ENCODE measurements at regions not wholly inside any gene's neighbourhood (a gene's known extent, or its start where the extent isn't known, plus 50 kb on each side); places are given as distances from the start of the nearest gene placed in this dataset.

DNA sequence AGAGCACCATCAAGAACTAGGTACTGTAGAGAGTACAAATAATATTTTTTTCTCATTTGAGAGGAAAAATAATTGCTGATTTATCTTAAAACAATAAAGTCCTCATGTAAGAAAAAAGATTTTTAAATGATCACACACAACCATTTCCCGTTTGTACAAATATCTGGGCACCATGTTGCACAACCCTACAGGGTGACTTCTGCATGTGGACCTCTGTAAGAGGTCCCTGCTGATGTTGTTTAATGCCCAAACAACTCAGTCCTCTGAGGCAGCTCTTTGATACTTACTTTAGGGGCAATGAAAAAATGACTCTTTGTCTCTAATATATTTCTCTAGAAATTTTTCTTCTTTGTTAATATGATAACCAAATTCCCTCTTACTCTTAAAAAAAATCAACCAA lies 168.1 kb upstream of the SATB1 start:
- TF ChIP-seq, protein P1, sequence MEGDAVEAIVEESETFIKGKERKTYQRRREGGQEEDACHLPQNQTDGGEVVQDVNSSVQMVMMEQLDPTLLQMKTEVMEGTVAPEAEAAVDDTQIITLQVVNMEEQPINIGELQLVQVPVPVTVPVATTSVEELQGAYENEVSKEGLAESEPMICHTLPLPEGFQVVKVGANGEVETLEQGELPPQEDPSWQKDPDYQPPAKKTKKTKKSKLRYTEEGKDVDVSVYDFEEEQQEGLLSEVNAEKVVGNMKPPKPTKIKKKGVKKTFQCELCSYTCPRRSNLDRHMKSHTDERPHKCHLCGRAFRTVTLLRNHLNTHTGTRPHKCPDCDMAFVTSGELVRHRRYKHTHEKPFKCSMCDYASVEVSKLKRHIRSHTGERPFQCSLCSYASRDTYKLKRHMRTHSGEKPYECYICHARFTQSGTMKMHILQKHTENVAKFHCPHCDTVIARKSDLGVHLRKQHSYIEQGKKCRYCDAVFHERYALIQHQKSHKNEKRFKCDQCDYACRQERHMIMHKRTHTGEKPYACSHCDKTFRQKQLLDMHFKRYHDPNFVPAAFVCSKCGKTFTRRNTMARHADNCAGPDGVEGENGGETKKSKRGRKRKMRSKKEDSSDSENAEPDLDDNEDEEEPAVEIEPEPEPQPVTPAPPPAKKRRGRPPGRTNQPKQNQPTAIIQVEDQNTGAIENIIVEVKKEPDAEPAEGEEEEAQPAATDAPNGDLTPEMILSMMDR (IDR thresholded peaks at IDR 0.05; ENCODE audit: extremely low read depth, missing control alignments), result no peak
- no peak for DNase-seq (ENCODE audit: low spot score)

DNA sequence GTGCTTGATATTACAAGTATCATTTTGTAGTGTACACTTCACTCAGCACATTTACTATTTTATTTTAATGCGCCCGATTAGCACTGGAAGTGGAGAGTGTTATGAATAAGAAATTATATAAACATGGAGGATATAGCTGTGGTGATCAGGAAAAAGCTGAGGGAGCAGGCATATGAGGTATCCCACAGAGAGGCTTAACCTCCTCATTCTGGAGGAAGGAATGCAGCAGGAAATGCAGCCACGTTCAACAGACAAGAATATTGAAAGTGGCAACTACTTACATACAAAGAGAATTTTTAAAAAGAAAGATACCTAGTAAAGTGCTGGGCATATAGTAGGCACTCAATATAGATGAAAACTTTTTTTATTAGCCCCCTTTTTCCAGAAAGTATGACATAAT lies 166.0 kb upstream of the SATB1 start:
- TF ChIP-seq, protein P1 (IDR thresholded peaks at IDR 0.05; ENCODE audit: extremely low read depth, missing control alignments), result no peak
- no peak for DNase-seq (ENCODE audit: low spot score)

DNA sequence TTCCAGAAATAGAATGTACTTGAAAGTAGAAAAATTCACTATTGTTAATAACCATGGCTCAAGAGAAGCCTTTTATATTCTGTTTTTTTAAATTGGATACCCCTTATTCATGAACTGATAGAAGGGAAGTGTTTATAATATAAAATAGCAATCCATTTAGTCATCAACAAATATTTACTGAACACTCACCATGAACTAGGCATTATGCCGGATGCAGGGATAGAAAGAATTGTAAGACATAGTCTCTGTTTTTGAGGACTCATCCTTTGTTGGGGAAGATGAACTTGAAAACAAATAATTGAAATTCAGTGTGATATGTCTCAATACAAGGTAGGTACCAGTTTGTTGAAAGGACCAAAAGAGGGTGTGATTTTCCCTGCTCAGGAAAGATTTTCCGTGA lies 160.9 kb upstream of the SATB1 start:
- no peak for DNase-seq (ENCODE audit: low spot score)
- TF ChIP-seq, protein P1 (IDR thresholded peaks at IDR 0.05; ENCODE audit: extremely low read depth, missing control alignments), result no peak

DNA sequence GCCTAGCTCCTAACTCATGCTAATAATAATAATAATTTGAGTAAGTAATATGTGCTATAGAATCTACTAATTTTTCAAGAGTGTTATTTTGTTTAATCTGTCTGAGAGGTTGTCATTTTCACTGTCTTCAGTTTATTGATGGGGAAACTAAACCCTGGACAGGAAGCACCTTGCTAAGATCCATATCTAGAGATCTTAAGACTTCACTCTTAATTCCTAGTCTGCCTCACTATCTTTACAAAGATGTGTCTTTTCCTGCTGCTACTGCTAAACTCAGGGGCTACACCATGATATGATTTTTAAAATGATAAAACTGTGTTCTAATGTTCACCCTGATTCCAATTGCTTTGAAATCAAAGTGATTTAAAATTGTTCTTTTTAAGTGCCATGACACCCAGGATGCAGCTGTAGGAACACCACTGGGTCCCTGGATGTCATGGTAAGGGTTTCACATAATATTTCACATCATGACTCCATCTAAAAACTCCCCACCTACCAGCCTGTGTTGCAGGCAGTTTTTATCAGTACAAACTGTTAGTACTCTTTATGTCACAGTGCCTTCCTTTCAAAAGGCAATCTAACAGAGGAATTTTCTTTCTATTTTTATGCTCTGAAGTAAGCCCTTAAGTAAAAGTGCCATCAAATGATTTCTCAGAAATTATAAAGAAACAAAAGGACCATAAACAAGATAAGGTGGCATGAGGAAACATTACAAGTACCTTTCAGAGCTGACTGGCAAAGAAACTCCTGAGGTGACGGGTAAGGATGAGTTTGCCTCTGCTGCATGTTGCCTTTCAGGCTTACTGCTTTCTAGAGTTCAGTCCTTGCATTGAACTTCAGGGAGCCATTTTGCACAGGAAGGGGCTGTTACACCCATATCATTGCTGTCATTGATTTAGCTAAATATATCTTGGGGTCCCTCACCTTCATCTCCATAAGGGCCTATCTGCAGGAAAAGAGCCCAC lies 160.1 kb upstream of the SATB1 start:
- DNase-seq (ENCODE audit: low spot score), result no peak
- TF ChIP-seq, protein P1 (IDR thresholded peaks at IDR 0.05; ENCODE audit: extremely low read depth, missing control alignments), result no peak

DNA sequence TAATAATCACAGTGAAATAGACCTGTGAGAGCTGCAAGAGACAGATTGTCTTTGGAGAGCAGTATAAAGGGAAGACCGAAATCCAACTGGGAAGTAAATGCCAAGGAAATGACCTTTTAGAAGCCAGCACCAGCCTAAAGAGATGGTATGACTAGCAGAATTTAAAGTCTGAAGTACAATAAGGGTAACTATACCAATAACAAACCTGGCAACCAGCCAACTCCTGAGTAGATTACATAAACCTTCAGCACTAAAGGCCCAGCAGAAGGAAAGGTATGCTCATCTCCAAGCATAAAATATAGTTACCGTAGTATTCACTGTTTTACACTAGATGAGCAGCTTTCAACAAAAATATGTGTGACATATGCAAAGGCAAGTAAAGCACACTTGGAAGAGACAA lies 155.1 kb upstream of the SATB1 start:
- TF ChIP-seq, protein P1 (IDR thresholded peaks at IDR 0.05; ENCODE audit: extremely low read depth, missing control alignments), result no peak
- no peak for DNase-seq (ENCODE audit: low spot score)

DNA sequence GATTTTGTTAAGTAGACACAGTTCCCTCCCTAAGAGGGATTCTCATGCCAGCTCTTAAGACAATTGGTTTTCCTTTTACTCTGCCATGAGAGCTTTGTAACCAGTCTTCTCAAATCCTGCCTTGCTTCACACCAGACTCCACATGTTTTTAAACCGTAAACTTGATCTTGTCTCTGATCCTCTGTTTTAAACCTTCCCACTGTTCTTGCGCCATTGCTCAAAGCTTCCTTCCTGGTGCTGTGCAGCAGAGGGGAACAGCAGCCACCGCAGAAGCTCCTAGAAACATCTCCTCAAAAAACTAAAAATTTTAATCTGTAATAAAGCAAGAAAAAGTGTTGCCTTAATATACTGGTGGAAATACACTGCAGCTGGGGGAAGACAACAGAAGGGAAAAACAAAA lies 154.5 kb upstream of the SATB1 start:
- TF ChIP-seq, protein P1 (IDR thresholded peaks at IDR 0.05; ENCODE audit: extremely low read depth, missing control alignments), result no peak

DNA sequence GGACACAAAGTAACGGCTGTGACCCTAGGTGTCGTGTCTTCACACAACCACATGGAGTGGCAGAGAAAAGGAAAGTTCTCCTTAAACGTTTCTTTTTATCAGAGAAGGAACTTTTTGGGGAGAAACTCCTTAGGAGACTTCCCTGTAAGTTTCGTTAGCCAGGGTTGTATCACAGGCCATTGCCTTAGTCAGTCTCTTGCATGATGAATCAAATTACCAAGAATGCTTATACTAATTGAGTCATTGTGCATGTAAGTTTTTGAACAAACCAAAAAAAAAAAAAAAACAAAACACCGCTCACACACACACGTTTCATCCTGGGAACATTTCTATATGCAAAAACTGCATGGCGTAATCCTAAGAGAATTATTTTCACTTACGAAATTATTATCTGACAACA lies 150.4 kb upstream of the SATB1 start:
- TF ChIP-seq, protein P1 (IDR thresholded peaks at IDR 0.05; ENCODE audit: extremely low read depth, missing control alignments), result no peak
- DNase-seq (ENCODE audit: low spot score), result no peak

More for the DNA sequence above, 154.5 kb upstream of the SATB1 start:
- no peak for DNase-seq (ENCODE audit: low spot score)
